Gastrocnemius medialis (tissue), 4 donors: ENCODE measurements at regions not wholly inside any gene's neighbourhood (a gene's known extent, or its start where the extent isn't known, plus 50 kb on each side); places are given as distances from the start of the nearest gene placed in this dataset.
"Not testable (repeated sequence)": the region's sequence is repeated elsewhere in the genome, so short reads cannot be mapped to it uniquely, and the experiment has no call there.

Experiments used
- ATAC-seq, 2 donors: fragments of 150-250 bp; one replicate each; pipeline ENCODE4 v1.9.1; 2016
- DNase-seq, 2 donors: peaks; one replicate each; pipeline ENCODE4 v3.0.0-alpha.2; 2019
- H3K27ac ChIP-seq, 4 donors: fragments of 200-600 bp; sonication (generic); 1 replicate in 1 of 4; 2 replicates in 3 of 4; pipeline ENCODE4 v1.5.1; 2016 to 2018; ENCODE audit warnings: mild to moderate bottlenecking in 2 of 4, moderate library complexity in 1 of 4
- H3K27me3 ChIP-seq, 3 donors: fragments of 200-600 bp; sonication (generic) in 2 of 3; 1 replicate in 1 of 3; 2 replicates in 2 of 3; pipeline versions ENCODE4 v1.5.1 to v1.6.0; 2016 to 2019; ENCODE audit warnings: mild to moderate bottlenecking in 1 of 3, moderate library complexity in 1 of 3
- H3K36me3 ChIP-seq, 2 donors: fragments of 200-600 bp; sonication (generic) in 1 of 2; one replicate each; pipeline ENCODE4 v1.5.1; 2017 to 2018
- H3K4me1 ChIP-seq, 2 donors: fragments of 200-600 bp; sonication (generic) in 1 of 2; one replicate each; pipeline ENCODE4 v1.5.1; 2016 to 2017; ENCODE audit warnings: mild to moderate bottlenecking in 2 of 2
- H3K4me3 ChIP-seq, 4 donors: fragments of 200-600 bp; sonication (generic) in 3 of 4; 1 replicate in 1 of 4; 2 replicates in 3 of 4; pipeline ENCODE4 v1.5.1; 2016 to 2019; ENCODE audit warnings: mild to moderate bottlenecking in 2 of 4
- H3K9me3 ChIP-seq, 3 donors: fragments of 200-600 bp; sonication (generic) in 2 of 3; 1 replicate in 1 of 3; 2 replicates in 2 of 3; pipeline ENCODE4 v1.5.1; 2016 to 2019
- CTCF ChIP-seq, 5 experiments: fragments of 450-650 bp in 3 of 5; fragments of 200-600 bp in 2 of 5; sonication (generic) in 2 of 5; IDR thresholded peaks in 4 of 5; conservative IDR thresholded peaks in 1 of 5; 1 replicate in 4 of 5; 2 replicates in 1 of 5; pipeline ENCODE4 v1.5.1; 2016 to 2019; ENCODE audit warnings: antibody characterized with exemption in 5 of 5, mild to moderate bottlenecking in 3 of 5, moderate library complexity in 3 of 5
- POLR2A ChIP-seq, 2 donors: fragments of 450-650 bp; IDR thresholded peaks; one replicate each; pipeline ENCODE4 v1.6.1; 2017; ENCODE audit warnings: antibody characterized with exemption in 2 of 2, mild to moderate bottlenecking in 2 of 2, moderate library complexity in 2 of 2
- in situ Hi-C, 4 donors: fragments of 200-750 bp; cut with MboI; loops; one replicate each; pipeline versions ENCODE4 v1.15.0 to v1.8.0; 2017; ENCODE audit warnings: low sequenced_read_pairs in 4 of 4
- intact Hi-C: fragments of 100-400 bp; cut with DNase I; formaldehyde crosslinking; loops from one replicate; pipeline ENCODE4 v1.15.1; 2023; ENCODE audit warnings: low total_unique reads

GRCh38 chr13:94858856-94859255, 146.5 kb upstream of the SOX21 start:
- Histone ChIP-seq H3K4me3 (no peak overlapping the region), H3K27me3 (peaks cover 0 to 2% (median 0%) of the 10 kb centered on the region in 3 donors), H3K36me3 (no peaks in the 10 kb centered on the region), H3K27ac (no peak overlapping the region), H3K4me1 (peaks cover 0 to 5% of the 10 kb centered on the region in 2 donors), H3K9me3 (no peaks in the 10 kb centered on the region)
- no peak for ATAC-seq
- no peak for TF ChIP-seq POLR2A (IDR thresholded peaks at IDR 0.05)
- no peak for TF ChIP-seq CTCF (IDR thresholded peaks at IDR 0.05 in 4 of 5, conservative IDR thresholded peaks at IDR 0.05 in 1 of 5)
- intact Hi-C loops (no loop called here), in situ Hi-C loops (no loop called here)
- DNase-seq = no peak

- Histone ChIP-seq H3K9me3 (no peaks in the 10 kb centered on the region), H3K27ac (no peak overlapping the region), H3K27me3 (no peaks in the 10 kb centered on the region), H3K4me3 (no peak overlapping the region), H3K4me1 (peaks cover 0 to 5% of the 10 kb centered on the region in 2 donors), H3K36me3 (no peaks in the 10 kb centered on the region)
- DNase-seq (no peak), ATAC-seq (no peak)
- no peak for TF ChIP-seq CTCF (IDR thresholded peaks at IDR 0.05 in 4 of 5, conservative IDR thresholded peaks at IDR 0.05 in 1 of 5)
- no peak for TF ChIP-seq POLR2A (IDR thresholded peaks at IDR 0.05)
- in situ Hi-C loops (no loop called here), intact Hi-C loops (no loop called here)
These were observed 142.3 kb upstream of the SOX21 start for GRCh38 chr13:94854688-94855087.

- intact Hi-C loops (no loop called here), in situ Hi-C loops (no loop called here)
- no peak for TF ChIP-seq CTCF (IDR thresholded peaks at IDR 0.05 in 4 of 5, conservative IDR thresholded peaks at IDR 0.05 in 1 of 5)
- TF ChIP-seq POLR2A (IDR thresholded peaks at IDR 0.05) = no peak
- no peak for ATAC-seq
- Histone ChIP-seq H3K4me3 (no peak overlapping the region), H3K9me3 (no peaks in the 10 kb centered on the region), H3K36me3 (no peaks in the 10 kb centered on the region), H3K27ac (no peak overlapping the region), H3K27me3 (no peaks in the 10 kb centered on the region), H3K4me1 (no peaks in the 10 kb centered on the region)
- no peak for DNase-seq
These were observed 139.2 kb upstream of the SOX21 start for GRCh38 chr13:94851576-94851975.

GRCh38 chr13:94849254-94849653, 136.9 kb upstream of the SOX21 start:
- ATAC-seq (no peak), DNase-seq (no peak)
- no peak for TF ChIP-seq CTCF (IDR thresholded peaks at IDR 0.05 in 4 of 5, conservative IDR thresholded peaks at IDR 0.05 in 1 of 5)
- no peak for TF ChIP-seq POLR2A (IDR thresholded peaks at IDR 0.05)
- Histone ChIP-seq H3K27ac (no peak overlapping the region), H3K36me3 (no peaks in the 10 kb centered on the region), H3K27me3 (no peaks in the 10 kb centered on the region), H3K4me1 (no peaks in the 10 kb centered on the region), H3K9me3 (no peaks in the 10 kb centered on the region), H3K4me3 (no peak overlapping the region)
- in situ Hi-C loops (no loop called here), intact Hi-C loops (no loop called here)

GRCh38 chr13:94842901-94843300, 130.6 kb upstream of the SOX21 start:
- in situ Hi-C loops (no loop called here), intact Hi-C loops (no loop called here)
- DNase-seq = no peak
- TF ChIP-seq POLR2A (IDR thresholded peaks at IDR 0.05) (no peak), CTCF (IDR thresholded peaks at IDR 0.05 in 4 of 5, conservative IDR thresholded peaks at IDR 0.05 in 1 of 5) (no peak)
- no peaks in the 10 kb centered on the region for H3K36me3 ChIP-seq
- H3K27ac ChIP-seq = no peak overlapping the region
- no peaks in the 10 kb centered on the region for H3K4me1 ChIP-seq
- no peak overlapping the region for H3K4me3 ChIP-seq
- no peak for ATAC-seq
- H3K9me3 ChIP-seq = no peaks in the 10 kb centered on the region
- H3K27me3 ChIP-seq = no peaks in the 10 kb centered on the region

- H3K4me3 ChIP-seq, in situ Hi-C loops, H3K4me1 ChIP-seq, intact Hi-C loops, H3K27ac ChIP-seq, DNase-seq, H3K27me3 ChIP-seq, H3K36me3 ChIP-seq, H3K9me3 ChIP-seq, ATAC-seq: not testable (repeated sequence)
These were observed 124.7 kb upstream of the SOX21 start for GRCh38 chr13:94837056-94837455.
